Smooth muscle cell (in vitro differentiated cells): ENCODE measurements at regions not wholly inside any gene's neighbourhood (a gene's known extent, or its start where the extent isn't known, plus 50 kb on each side); places are given as distances from the start of the nearest gene placed in this dataset.

Experiments used
- DNase-seq: peaks from one replicate; lab custom pipeline; 2025; ENCODE audit not compliant: unreplicated experiment; lab: John Stamatoyannopoulos, UW
- H2AFZ ChIP-seq: fragments of 200-600 bp; sonication (generic); 2 replicates; pipeline ENCODE4 v1.6.0; 2016; ENCODE audit warnings: antibody characterized with exemption, low read depth, mild to moderate bottlenecking
- H3F3A ChIP-seq: fragments of 200-600 bp; sonication (generic); 2 replicates; pipeline ENCODE4 v1.6.0; 2017; ENCODE audit warnings: antibody characterized with exemption, low read depth
- H3K27ac ChIP-seq: fragments of 200-600 bp; sonication (generic); 2 replicates; pipeline ENCODE4 v1.5.1; 2016; ENCODE audit warnings: low read depth, mild to moderate bottlenecking
- H3K27me3 ChIP-seq: fragments of 200-600 bp; sonication (generic); 2 replicates; pipeline ENCODE4 v1.6.1; 2016; ENCODE audit warnings: low read depth, mild to moderate bottlenecking
- H3K36me3 ChIP-seq: fragments of 200-600 bp; sonication (generic); 2 replicates; pipeline ENCODE4 v1.5.1; 2016; ENCODE audit warnings: low read depth
- H3K4me1 ChIP-seq: fragments of 200-600 bp; sonication (generic); 2 replicates; pipeline ENCODE4 v1.5.1; 2016; ENCODE audit warnings: low read depth
- H3K4me2 ChIP-seq: fragments of 200-600 bp; sonication (generic); 2 replicates; pipeline ENCODE4 v1.6.0; 2016; ENCODE audit warnings: mild to moderate bottlenecking
- H3K4me3 ChIP-seq: fragments of 200-600 bp; sonication (generic); 2 replicates; pipeline ENCODE4 v1.5.1; 2016; ENCODE audit warnings: mild to moderate bottlenecking
- H3K79me2 ChIP-seq: fragments of 200-600 bp; sonication (generic); 2 replicates; pipeline ENCODE4 v1.6.0; 2016; ENCODE audit warnings: low read depth, mild to moderate bottlenecking
- H3K9ac ChIP-seq: fragments of 200-600 bp; sonication (generic); 2 replicates; pipeline ENCODE4 v1.6.0; 2016; ENCODE audit warnings: low read depth
- H3K9me3 ChIP-seq: fragments of 200-600 bp; sonication (generic); replicated peaks from 2 replicates; pipeline ENCODE4 v1.5.1; 2016; ENCODE audit warnings: low read depth
- H4K20me1 ChIP-seq: fragments of 200-600 bp; sonication (generic); 2 replicates; pipeline ENCODE4 v1.6.0; 2016; ENCODE audit warnings: low read depth
- WGBS: methylation state at CpG from one replicate; pipeline ENCODE4 v1.1.7; 2016; ENCODE audit warnings: low lambda C conversion rate; 5-methylcytosine and 5-hydroxymethylcytosine counted together
- TF ChIP-seq, protein P1 (sequence below): fragments of 200-600 bp; sonication (generic); IDR thresholded peaks from 2 replicates; pipeline ENCODE4 v1.5.1; 2017; ENCODE audit warnings: borderline replicate concordance, mild to moderate bottlenecking, antibody characterized with exemption; ENCODE audit not compliant: insufficient read depth, poor library complexity, severe bottlenecking

DNA sequence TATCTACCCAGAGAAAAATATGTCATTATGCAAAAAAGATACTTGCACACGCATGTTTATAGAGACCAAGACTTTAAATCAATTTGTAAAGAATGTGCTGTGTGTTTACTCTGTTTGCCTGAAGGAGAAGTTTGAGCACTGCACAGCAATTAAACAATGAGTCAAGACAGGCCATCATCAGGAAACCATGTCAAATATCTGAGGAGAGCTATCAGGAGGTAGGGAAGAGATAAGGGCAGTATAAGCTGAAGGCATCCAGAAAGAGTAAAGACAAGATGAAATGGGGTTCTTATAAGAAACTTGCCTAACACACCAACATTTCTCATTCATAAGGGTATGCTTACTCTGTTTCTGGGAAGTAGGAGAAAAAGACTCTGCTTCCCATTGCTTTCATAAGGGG lies 405.8 kb upstream of the PTGER4 start:
- no peaks in the 10 kb centered on the region for H3K9me3 ChIP-seq
- H3K9ac ChIP-seq = no peak overlapping the region
- H4K20me1 ChIP-seq = no peaks in the 10 kb centered on the region

DNA sequence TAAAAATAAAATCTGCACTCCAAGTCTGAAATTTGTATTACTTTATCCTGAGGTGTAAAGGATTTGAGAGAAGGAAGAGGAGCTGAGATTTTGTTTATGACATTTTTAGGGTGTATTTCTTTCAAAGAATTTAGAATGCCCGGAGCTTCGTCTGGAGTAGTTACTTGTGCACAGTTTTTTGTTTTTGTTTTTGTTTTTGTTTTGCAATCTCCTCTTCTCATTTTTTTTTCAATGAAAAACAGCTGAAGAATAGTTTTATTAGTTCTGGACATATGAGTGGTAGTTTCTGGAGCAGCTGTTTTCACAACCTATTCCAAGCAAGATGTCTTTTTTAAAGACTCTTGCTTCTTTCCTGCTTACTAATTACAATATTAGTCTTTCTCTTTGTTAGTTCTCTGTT lies 408.2 kb upstream of the PTGER4 start:
- Histone ChIP-seq H3K9me3 (no peaks in the 10 kb centered on the region), H3K4me2 (no peak overlapping the region), H3K36me3 (no peaks in the 10 kb centered on the region), H2AFZ (no peak overlapping the region), H3K27ac (no peak overlapping the region), H3K27me3 (no peaks in the 10 kb centered on the region), H3K4me3 (no peak overlapping the region), H3K4me1 (no peaks in the 10 kb centered on the region), H3K9ac (no peak overlapping the region), H3K79me2 (no peaks in the 10 kb centered on the region), H4K20me1 (no peaks in the 10 kb centered on the region), H3F3A (no peaks in the 10 kb centered on the region)
- DNase-seq = no peak
- TF ChIP-seq, protein P1, sequence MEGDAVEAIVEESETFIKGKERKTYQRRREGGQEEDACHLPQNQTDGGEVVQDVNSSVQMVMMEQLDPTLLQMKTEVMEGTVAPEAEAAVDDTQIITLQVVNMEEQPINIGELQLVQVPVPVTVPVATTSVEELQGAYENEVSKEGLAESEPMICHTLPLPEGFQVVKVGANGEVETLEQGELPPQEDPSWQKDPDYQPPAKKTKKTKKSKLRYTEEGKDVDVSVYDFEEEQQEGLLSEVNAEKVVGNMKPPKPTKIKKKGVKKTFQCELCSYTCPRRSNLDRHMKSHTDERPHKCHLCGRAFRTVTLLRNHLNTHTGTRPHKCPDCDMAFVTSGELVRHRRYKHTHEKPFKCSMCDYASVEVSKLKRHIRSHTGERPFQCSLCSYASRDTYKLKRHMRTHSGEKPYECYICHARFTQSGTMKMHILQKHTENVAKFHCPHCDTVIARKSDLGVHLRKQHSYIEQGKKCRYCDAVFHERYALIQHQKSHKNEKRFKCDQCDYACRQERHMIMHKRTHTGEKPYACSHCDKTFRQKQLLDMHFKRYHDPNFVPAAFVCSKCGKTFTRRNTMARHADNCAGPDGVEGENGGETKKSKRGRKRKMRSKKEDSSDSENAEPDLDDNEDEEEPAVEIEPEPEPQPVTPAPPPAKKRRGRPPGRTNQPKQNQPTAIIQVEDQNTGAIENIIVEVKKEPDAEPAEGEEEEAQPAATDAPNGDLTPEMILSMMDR = no peak
- WGBS = 97% methylated on average over 2 of the region's 2 CpGs

More for the DNA sequence above, 405.8 kb upstream of the PTGER4 start:
- Histone ChIP-seq H3K36me3 (no peaks in the 10 kb centered on the region), H3K79me2 (no peaks in the 10 kb centered on the region), H2AFZ (no peak overlapping the region), H3K27ac (no peak overlapping the region), H3K4me2 (no peak overlapping the region), H3K4me3 (no peak overlapping the region), H3F3A (no peaks in the 10 kb centered on the region), H3K27me3 (no peaks in the 10 kb centered on the region), H3K4me1 (no peaks in the 10 kb centered on the region)
- DNase-seq = no peak
- 74% methylated on average over 1 of the region's 1 CpG for WGBS
- TF ChIP-seq, protein P1 = no peak

DNA sequence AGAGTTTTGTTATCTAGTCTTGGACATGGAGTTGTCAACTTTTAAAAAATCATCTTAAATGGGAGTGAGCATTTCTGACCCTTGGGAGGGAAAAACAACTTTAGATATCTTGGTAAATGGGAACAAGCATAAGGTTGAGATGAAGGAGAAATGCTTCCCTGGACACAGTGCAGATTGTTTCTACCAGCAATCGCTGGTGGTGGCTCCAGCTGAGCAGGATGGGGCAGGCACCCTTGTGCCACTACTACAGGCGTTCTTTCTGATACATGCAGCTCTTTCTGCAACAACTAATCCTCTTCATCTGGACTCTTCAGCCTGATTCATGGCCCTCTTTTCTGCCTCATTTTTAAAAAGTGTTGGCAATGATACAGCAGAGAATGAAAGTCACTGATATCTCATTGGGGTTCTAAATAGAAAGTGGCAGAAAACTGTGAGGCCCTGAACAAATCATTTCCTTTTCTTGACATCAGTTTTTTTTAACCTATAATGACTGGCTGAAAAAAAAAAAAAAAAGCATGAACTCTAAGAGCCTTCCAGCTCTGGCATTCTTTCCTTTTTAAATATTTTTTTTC lies 409.4 kb upstream of the PTGER4 start:
- no peak overlapping the region for H3K27ac ChIP-seq
- WGBS = 56% methylated on average over 2 of the region's 2 CpGs

More for the DNA sequence above, 409.4 kb upstream of the PTGER4 start:
- H3K9me3 ChIP-seq = no peaks in the 10 kb centered on the region
- H3F3A ChIP-seq = no peaks in the 10 kb centered on the region
- no peaks in the 10 kb centered on the region for H3K4me1 ChIP-seq
- no peaks in the 10 kb centered on the region for H3K27me3 ChIP-seq
- H4K20me1 ChIP-seq = no peaks in the 10 kb centered on the region
- H3K79me2 ChIP-seq = no peaks in the 10 kb centered on the region
- H3K36me3 ChIP-seq = no peaks in the 10 kb centered on the region
- H3K4me2 ChIP-seq = no peak overlapping the region
- H2AFZ ChIP-seq = no peak overlapping the region
- no peak overlapping the region for H3K4me3 ChIP-seq
- no peak for DNase-seq
- H3K9ac ChIP-seq = no peak overlapping the region
- TF ChIP-seq, protein P1 = no peak
